ENCODE measurements at regions not wholly inside any gene's neighbourhood (a gene's known extent, or its start where the extent isn't known, plus 50 kb on each side); places are given as distances from the start of the nearest gene placed in this dataset.

DNA sequence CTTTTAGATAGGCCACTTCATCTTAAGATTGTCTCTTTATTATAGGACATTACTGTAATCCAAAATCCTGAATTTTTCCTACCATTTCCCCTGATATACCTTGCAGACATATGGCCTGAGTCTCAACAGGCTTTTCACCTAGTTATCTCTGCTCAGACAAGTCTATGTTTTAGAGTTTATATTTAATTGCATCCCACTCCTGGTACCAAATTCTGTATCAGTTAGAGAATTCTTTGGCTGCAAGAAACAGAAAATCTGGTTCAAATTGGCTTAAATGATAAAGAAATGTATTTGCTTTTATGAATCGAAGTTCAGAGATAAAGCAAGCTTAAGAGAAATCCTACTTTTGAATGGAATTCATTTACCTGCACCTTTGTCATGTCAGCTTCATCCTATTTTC, 102.2 kb upstream of the OSMR start:
- no peaks in the 10 kb centered on the region for H4K20me1 ChIP-seq (ENCODE audit: control insufficient read depth, insufficient read depth, low read length, poor library complexity, severe bottlenecking)
- CTCF ChIA-PET, result no interaction called here
- Mint-ChIP-seq H3K4me1 (no peaks in the 10 kb centered on the region), H3K9me3 (ENCODE audit: insufficient read depth) (peaks cover 10% of the 10 kb centered on the region), H3K27ac (no peak overlapping the region), H3K27me3 (peaks cover 4% of the 10 kb centered on the region), H3K4me3 (no peak overlapping the region)
- TF ChIP-seq CTCF (IDR thresholded peaks at IDR 0.05) (no peak), EZH2 (IDR thresholded peaks at IDR 0.05; ENCODE audit: borderline replicate concordance, insufficient read depth, low read depth, low read length, poor library complexity, severe bottlenecking) (no peak)
- H2AFZ ChIP-seq (ENCODE audit: insufficient read depth, low read depth, low read length, poor library complexity, severe bottlenecking), result no peak overlapping the region
- POLR2A ChIA-PET, result no interaction called here
- ATAC-seq (ENCODE audit: low read depth), result no peak
- no peaks in the 10 kb centered on the region for H3K4me1 ChIP-seq (ENCODE audit: control insufficient read depth in 2 of 2, insufficient read depth in 2 of 2, low read length in 2 of 2)
- no peaks in the 10 kb centered on the region for H3K27me3 ChIP-seq (replicated peaks in 1 of 4; ENCODE audit: control extremely low read depth in 1 of 4, control insufficient read depth in 3 of 4, insufficient read depth in 4 of 4, low read length in 3 of 4)
- intact Hi-C loops (cut with micrococcal nuclease), result no loop called here
- H3K36me3 ChIP-seq (replicated peaks in 1 of 2; ENCODE audit: control extremely low read depth in 1 of 2, control insufficient read depth in 1 of 2, extremely low read depth in 1 of 2, insufficient read depth in 2 of 2, low read length in 1 of 2), result no peaks in the 10 kb centered on the region
- H3K9ac ChIP-seq (ENCODE audit: low read length), result no peak overlapping the region
- WGBS (ENCODE audit: insufficient coverage), result no CpG with 5 or more reads among the region's 1 CpG
- H3K79me2 ChIP-seq (ENCODE audit: control insufficient read depth, insufficient read depth, low read length), result no peaks in the 10 kb centered on the region
- no peak overlapping the region for H3K4me2 ChIP-seq (replicated peaks; ENCODE audit: low read depth, low read length, poor library complexity, severe bottlenecking)
- no peak overlapping the region for H3K27ac ChIP-seq (ENCODE audit: low read length in 2 of 2)
- H3K9me3 ChIP-seq (ENCODE audit: control extremely low read depth in 1 of 3, control insufficient read depth in 2 of 3, insufficient read depth in 1 of 3, low read length in 2 of 3), result peaks cover 0 to 11% (median 8%) of the 10 kb centered on the region in 3 donors
- DNase-seq, result no peak
- H3K4me3 ChIP-seq (ENCODE audit: control extremely low read depth in 1 of 5, extremely low read depth in 1 of 5, insufficient read depth in 1 of 5, low read depth in 2 of 5, low read length in 4 of 5), result no peak overlapping the region

GRCh38 chr5:38745836-38746732, 99.7 kb upstream of the OSMR start:
- Histone ChIP-seq H3K27ac (ENCODE audit: low read length in 2 of 2) (no peak overlapping the region), H3K27me3 (replicated peaks in 1 of 4; ENCODE audit: control extremely low read depth in 1 of 4, control insufficient read depth in 3 of 4, insufficient read depth in 4 of 4, low read length in 3 of 4) (no peaks in the 10 kb centered on the region), H3K79me2 (ENCODE audit: control insufficient read depth, insufficient read depth, low read length) (no peaks in the 10 kb centered on the region), H3K36me3 (replicated peaks in 1 of 2; ENCODE audit: control extremely low read depth in 1 of 2, control insufficient read depth in 1 of 2, extremely low read depth in 1 of 2, insufficient read depth in 2 of 2, low read length in 1 of 2) (no peaks in the 10 kb centered on the region), H3K9me3 (ENCODE audit: control extremely low read depth in 1 of 3, control insufficient read depth in 2 of 3, insufficient read depth in 1 of 3, low read length in 2 of 3) (peaks cover 0 to 11% (median 8%) of the 10 kb centered on the region in 3 donors), H3K4me2 (replicated peaks; ENCODE audit: low read depth, low read length, poor library complexity, severe bottlenecking) (no peak overlapping the region), H2AFZ (ENCODE audit: insufficient read depth, low read depth, low read length, poor library complexity, severe bottlenecking) (no peak overlapping the region), H3K9ac (ENCODE audit: low read length) (no peak overlapping the region), H3K4me3 (ENCODE audit: control extremely low read depth in 1 of 5, extremely low read depth in 1 of 5, insufficient read depth in 1 of 5, low read depth in 2 of 5, low read length in 4 of 5) (no peak overlapping the region), H3K4me1 (ENCODE audit: control insufficient read depth in 2 of 2, insufficient read depth in 2 of 2, low read length in 2 of 2) (no peaks in the 10 kb centered on the region), H4K20me1 (ENCODE audit: control insufficient read depth, insufficient read depth, low read length, poor library complexity, severe bottlenecking) (no peaks in the 10 kb centered on the region)
- ChIA-PET CTCF (no interaction called here), POLR2A (no interaction called here)
- H3K4me3 Mint-ChIP-seq, result no peak overlapping the region
- 80% methylated on average over 1 of the region's 6 CpGs for WGBS (ENCODE audit: insufficient coverage)
- DNase-seq (no peak), ATAC-seq (ENCODE audit: low read depth) (no peak)
- no peak overlapping the region for H3K27ac Mint-ChIP-seq
- TF ChIP-seq CTCF (IDR thresholded peaks at IDR 0.05) (no peak), EZH2 (IDR thresholded peaks at IDR 0.05; ENCODE audit: borderline replicate concordance, insufficient read depth, low read depth, low read length, poor library complexity, severe bottlenecking) (no peak)
- peaks cover 9% of the 10 kb centered on the region for H3K27me3 Mint-ChIP-seq
- H3K4me1 Mint-ChIP-seq, result no peaks in the 10 kb centered on the region
- peaks cover 10% of the 10 kb centered on the region for H3K9me3 Mint-ChIP-seq (ENCODE audit: insufficient read depth)
- intact Hi-C loops (cut with micrococcal nuclease), result no loop called here
